Kidney (tissue), 13 donors: ENCODE measurements at regions not wholly inside any gene's neighbourhood (a gene's known extent, or its start where the extent isn't known, plus 50 kb on each side); places are given as distances from the start of the nearest gene placed in this dataset.
"Not testable (repeated sequence)": the region's sequence is repeated elsewhere in the genome, so short reads cannot be mapped to it uniquely, and the experiment has no call there.

Experiments used
- DNase-seq, 5 donors: peaks; one replicate each; pipeline ENCODE4 v3.0.0-alpha.2; 2013 to 2020
- FAIRE-seq: peaks from 2 replicates; lab custom pipeline; 2012; peaks lifted over from hg19 to GRCh38; lab: Jason Lieb, UNC
- H3K27ac ChIP-seq, 2 donors: one replicate each; pipeline ENCODE4 v1.7.0; 2013; ENCODE audit warnings: low read depth in 2 of 2, low read length in 2 of 2, inconsistent platforms in 1 of 2
- H3K27me3 ChIP-seq: one replicate; pipeline ENCODE4 v1.7.1; 2013; ENCODE audit warnings: low read length, inconsistent platforms; ENCODE audit not compliant: control insufficient read depth, insufficient read depth
- H3K36me3 ChIP-seq, 3 donors: one replicate each; pipeline versions ENCODE4 v1.7.0 to v1.7.1; 2013; ENCODE audit warnings: low read length in 3 of 3, control low read depth in 1 of 3, inconsistent platforms in 1 of 3; ENCODE audit not compliant: insufficient read depth in 3 of 3, control insufficient read depth in 2 of 3
- H3K4me1 ChIP-seq, 3 donors: one replicate each; pipeline versions ENCODE4 v1.7.0 to v1.7.1; 2013; ENCODE audit warnings: low read length in 3 of 3, inconsistent platforms in 1 of 3, low read depth in 1 of 3; ENCODE audit not compliant: control insufficient read depth in 2 of 3, insufficient read depth in 2 of 3
- H3K4me3 ChIP-seq, 3 donors: one replicate each; pipeline versions ENCODE4 v1.7.0 to v1.8.1; 2013; ENCODE audit warnings: low read length in 3 of 3, control low read depth in 1 of 3, inconsistent platforms in 1 of 3
- H3K9ac ChIP-seq, 3 donors: one replicate each; pipeline versions ENCODE4 v1.7.0 to v1.7.1; 2013; ENCODE audit warnings: low read length in 3 of 3, control low read depth in 1 of 3, inconsistent platforms in 1 of 3
- H3K9me3 ChIP-seq, 3 donors: one replicate each; pipeline versions ENCODE4 v1.7.0 to v1.7.1; 2013; ENCODE audit warnings: low read length in 3 of 3, control low read depth in 1 of 3, inconsistent platforms in 1 of 3; ENCODE audit not compliant: control insufficient read depth in 2 of 3, insufficient read depth in 1 of 3
- intact Hi-C: fragments of 100-400 bp; cut with DNase I; formaldehyde crosslinking; loops from one replicate; pipeline ENCODE4 v1.11.1; 2022
- TF ChIP-seq, protein P1 (sequence below): IDR thresholded peaks from 3 replicates; pipeline ENCODE4 v1.5.1; 2012; ENCODE audit warnings: mild to moderate bottlenecking, moderate library complexity, borderline replicate concordance; ENCODE audit not compliant: insufficient read depth; ENCODE audit errors: extremely low read depth
- donor health status: control.
- donor health status: control.
- donor health status: control.
- donor health status: control.
- donor health status: control.
- donor health status: DM: yes; HTN: yes; CAD: no.
- donor health status: Normal renal cell carcinoma (clear cell type).

DNA sequence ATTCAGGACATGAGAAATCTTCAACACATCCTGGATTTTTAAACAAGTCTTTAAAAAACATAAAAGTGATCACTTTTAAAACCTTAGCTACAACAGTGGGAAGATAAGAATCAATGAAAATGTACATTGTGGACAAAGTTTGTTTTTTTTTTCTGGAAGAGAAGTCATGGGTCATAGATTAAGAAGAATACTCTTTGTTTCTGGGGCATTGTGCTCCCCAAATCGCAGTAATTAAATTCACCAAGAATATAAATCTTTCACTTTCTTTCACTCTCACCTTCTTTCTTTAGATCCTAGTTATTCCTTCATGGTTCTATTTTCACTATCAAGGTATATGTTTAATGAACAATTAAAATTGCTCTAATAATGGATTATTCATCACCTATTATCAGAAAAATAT is 132.6 kb upstream of the PGR start:
- no peak overlapping the region for H3K4me3 ChIP-seq
- FAIRE-seq (no peak), DNase-seq (no peak)
- intact Hi-C loops, result no loop called here
- H3K27ac ChIP-seq, result no peak overlapping the region
- H3K36me3 ChIP-seq, result no peaks in the 10 kb centered on the region
- no peaks in the 10 kb centered on the region for H3K9me3 ChIP-seq
- TF ChIP-seq, protein P1, sequence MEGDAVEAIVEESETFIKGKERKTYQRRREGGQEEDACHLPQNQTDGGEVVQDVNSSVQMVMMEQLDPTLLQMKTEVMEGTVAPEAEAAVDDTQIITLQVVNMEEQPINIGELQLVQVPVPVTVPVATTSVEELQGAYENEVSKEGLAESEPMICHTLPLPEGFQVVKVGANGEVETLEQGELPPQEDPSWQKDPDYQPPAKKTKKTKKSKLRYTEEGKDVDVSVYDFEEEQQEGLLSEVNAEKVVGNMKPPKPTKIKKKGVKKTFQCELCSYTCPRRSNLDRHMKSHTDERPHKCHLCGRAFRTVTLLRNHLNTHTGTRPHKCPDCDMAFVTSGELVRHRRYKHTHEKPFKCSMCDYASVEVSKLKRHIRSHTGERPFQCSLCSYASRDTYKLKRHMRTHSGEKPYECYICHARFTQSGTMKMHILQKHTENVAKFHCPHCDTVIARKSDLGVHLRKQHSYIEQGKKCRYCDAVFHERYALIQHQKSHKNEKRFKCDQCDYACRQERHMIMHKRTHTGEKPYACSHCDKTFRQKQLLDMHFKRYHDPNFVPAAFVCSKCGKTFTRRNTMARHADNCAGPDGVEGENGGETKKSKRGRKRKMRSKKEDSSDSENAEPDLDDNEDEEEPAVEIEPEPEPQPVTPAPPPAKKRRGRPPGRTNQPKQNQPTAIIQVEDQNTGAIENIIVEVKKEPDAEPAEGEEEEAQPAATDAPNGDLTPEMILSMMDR, result no peak
- no peak overlapping the region for H3K9ac ChIP-seq
- no peaks in the 10 kb centered on the region for H3K4me1 ChIP-seq
- H3K27me3 ChIP-seq, result no peaks in the 10 kb centered on the region

DNA sequence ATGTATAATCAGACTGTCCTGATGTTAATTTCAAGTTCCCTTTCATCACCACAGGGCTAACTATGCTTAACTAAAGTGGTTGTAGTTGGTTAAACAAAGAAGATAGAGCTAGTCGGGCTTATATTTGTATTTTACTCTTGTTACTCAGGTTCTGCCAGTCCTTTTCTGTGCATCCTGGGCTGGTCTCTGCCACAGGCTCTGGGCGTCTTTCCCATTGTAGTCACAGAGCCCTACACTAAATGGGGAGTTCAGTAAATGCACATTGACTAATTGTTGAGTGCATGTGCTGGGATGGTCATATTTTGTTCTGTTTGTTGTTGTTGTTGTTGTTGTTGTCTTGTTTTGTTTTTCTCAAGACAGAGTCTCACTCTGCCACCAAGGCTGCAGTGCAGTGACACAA is 125.4 kb upstream of the PGR start:
- FAIRE-seq, result no peak
- Histone ChIP-seq H3K27ac (no peak overlapping the region), H3K4me3 (no peak overlapping the region), H3K36me3 (no peaks in the 10 kb centered on the region), H3K4me1 (peaks cover 0 to 3% (median 0%) of the 10 kb centered on the region in 3 donors), H3K27me3 (no peaks in the 10 kb centered on the region), H3K9me3 (no peaks in the 10 kb centered on the region), H3K9ac (no peak overlapping the region)
- no peak for DNase-seq
- TF ChIP-seq, protein P1, result no peak
- intact Hi-C loops, result no loop called here

DNA sequence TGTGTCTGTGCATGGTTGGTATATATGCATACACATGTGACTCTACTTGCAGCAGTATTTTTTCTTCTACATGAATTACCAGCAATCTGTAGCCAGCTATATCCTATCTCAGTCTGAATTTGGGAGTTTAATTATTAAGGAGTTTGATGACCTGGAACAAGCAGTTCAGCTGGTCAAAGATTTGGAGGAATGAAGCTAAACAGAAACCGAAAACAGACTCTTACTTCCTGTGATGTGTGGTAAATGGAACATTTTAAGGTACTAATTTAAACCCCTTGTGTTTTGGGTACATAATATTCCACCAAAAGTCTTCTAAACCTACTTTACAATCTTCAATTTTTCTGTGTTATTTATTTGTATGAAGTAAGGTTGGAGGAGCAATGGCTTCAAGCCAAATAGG is 124.4 kb upstream of the PGR start:
- FAIRE-seq, result peak; percentile 3
- intact Hi-C loops, result no loop called here
- H3K9ac ChIP-seq, result no peak overlapping the region

DNA sequence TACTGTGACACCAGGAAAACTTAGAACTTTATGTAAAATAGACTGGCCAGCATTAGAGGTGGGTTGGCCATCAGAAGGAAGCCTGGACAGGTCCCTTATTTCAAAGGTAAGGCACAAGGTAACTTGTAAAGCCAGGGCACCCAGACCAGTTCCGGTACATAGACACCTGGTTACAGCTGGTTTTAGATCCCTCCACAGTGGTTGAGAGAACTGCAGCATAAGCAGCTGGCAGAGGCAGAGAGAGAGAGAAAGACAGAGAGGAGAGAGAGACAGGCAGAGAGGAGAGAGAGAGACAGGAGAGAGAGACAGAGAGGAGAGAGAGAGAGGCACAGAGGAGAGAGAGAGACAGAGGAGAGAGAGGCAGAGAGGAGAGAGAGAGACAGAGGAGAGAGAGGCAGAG is 116.0 kb upstream of the PGR start:
- H3K4me1 ChIP-seq, DNase-seq, H3K4me3 ChIP-seq, H3K9me3 ChIP-seq, intact Hi-C loops, H3K9ac ChIP-seq, H3K27me3 ChIP-seq, H3K36me3 ChIP-seq, H3K27ac ChIP-seq, FAIRE-seq: not testable (repeated sequence)

More for the DNA sequence above, 124.4 kb upstream of the PGR start:
- Histone ChIP-seq H3K27ac (peak overlapping the region in 1 of 2 donors; percentile 37), H3K9me3 (no peaks in the 10 kb centered on the region), H3K36me3 (no peaks in the 10 kb centered on the region), H3K4me1 (peaks cover 0 to 3% (median 0%) of the 10 kb centered on the region in 3 donors), H3K27me3 (no peaks in the 10 kb centered on the region), H3K4me3 (peak overlapping the region in 1 of 3 donors; percentile 24)
- peak in 2 of 5 donors; percentile 2 to 9 for DNase-seq
- TF ChIP-seq, protein P1, result no peak

DNA sequence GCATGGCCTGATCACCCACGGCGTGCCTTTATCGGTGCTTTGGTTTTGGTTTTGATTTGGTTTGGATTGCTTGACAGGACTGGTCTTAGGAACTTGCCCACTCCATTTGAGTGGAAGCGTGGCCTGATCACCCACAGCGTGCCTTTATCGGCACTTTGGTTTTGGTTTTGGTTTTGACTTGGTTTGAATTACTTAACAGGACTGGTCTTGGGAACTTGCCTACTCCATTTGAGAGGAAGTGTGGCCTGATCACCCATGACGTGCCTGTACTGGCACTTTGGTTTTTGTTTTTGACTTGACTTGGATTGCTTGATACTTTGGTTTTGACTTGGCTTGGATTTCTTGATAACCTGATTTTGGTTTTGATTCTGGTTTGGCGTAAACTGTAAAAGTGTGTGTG is 115.5 kb upstream of the PGR start:
- intact Hi-C loops, H3K36me3 ChIP-seq, H3K9me3 ChIP-seq, FAIRE-seq, H3K9ac ChIP-seq, H3K27ac ChIP-seq, H3K27me3 ChIP-seq, H3K4me1 ChIP-seq, DNase-seq, H3K4me3 ChIP-seq: not testable (repeated sequence)
